ENCODE measurements at regions not wholly inside any gene's neighbourhood (a gene's known extent, or its start where the extent isn't known, plus 50 kb on each side); places are given as distances from the start of the nearest gene placed in this dataset.

DNA sequence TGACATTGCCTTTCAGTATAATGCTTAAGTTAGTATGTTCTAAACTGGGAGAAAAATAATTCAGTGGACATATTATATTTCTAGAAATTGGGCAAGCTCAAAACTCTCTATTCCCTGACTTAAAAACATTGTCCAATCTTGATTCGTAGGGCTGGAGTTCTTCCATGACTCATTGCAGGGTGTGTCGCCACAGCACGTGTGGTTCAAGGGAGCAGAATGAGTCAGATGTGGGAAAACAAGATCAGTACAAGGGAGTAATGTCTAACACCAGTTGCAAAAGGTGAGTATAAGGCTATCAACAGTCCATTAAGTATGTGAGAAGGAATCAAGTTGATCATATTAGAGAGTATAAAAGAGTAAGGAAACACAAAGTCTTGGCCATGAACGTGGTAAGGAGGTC is 887.0 kb downstream of the TMTC2 start:
- Histone ChIP-seq H3K23ac (ENCODE audit: low read depth, low read length) (no peak overlapping the region), H2AFZ (replicated peaks; ENCODE audit: low read length, poor library complexity) (no peak overlapping the region), H3K9me1 (ENCODE audit: insufficient read depth, low read length) (no peaks in the 10 kb centered on the region), H4K8ac (ENCODE audit: low read depth in 2 of 2, low read length in 2 of 2) (no peak overlapping the region), H2AK9ac (replicated peaks; ENCODE audit: low read depth, low read length, poor library complexity) (no peak overlapping the region), H3K4me3 (ENCODE audit: insufficient read depth, low read depth, low read length) (no peak overlapping the region), H4K5ac (ENCODE audit: low read depth, low read length) (no peak overlapping the region), H3K4ac (ENCODE audit: low read depth, low read length) (no peak overlapping the region), H2BK120ac (ENCODE audit: low read depth, low read length) (no peak overlapping the region), H3K79me1 (ENCODE audit: low read depth in 1 of 2, low read length in 2 of 2) (no peaks in the 10 kb centered on the region), H3K56ac (ENCODE audit: extremely low read depth, insufficient read depth, low read length) (no peak overlapping the region), H3K18ac (ENCODE audit: low read depth, low read length) (no peak overlapping the region), H4K20me1 (ENCODE audit: insufficient read depth, low read length) (no peaks in the 10 kb centered on the region), H2BK5ac (ENCODE audit: low read depth, low read length, poor library complexity, severe bottlenecking) (no peak overlapping the region), H3K4me2 (ENCODE audit: low read depth, low read length) (no peak overlapping the region), H2AK5ac (ENCODE audit: low read depth, low read length) (no peak overlapping the region), H3K9ac (ENCODE audit: low read depth, low read length) (no peak overlapping the region), H2BK20ac (ENCODE audit: low read depth, low read length) (no peak overlapping the region), H4K91ac (ENCODE audit: insufficient read depth, low read depth, low read length) (no peak overlapping the region), H3K36me3 (ENCODE audit: control insufficient read depth, insufficient read depth, low read length) (no peaks in the 10 kb centered on the region), H3K27me3 (ENCODE audit: control insufficient read depth, insufficient read depth, low read length) (no peaks in the 10 kb centered on the region), H2BK15ac (ENCODE audit: low read depth, low read length) (no peak overlapping the region), H3K9me3 (ENCODE audit: control insufficient read depth, insufficient read depth, low read length) (peaks cover 2% of the 10 kb centered on the region; the same call in 1 of the 2 replicates), H3K14ac (replicated peaks; ENCODE audit: low read depth, low read length) (no peak overlapping the region), H3K4me1 (ENCODE audit: control insufficient read depth, insufficient read depth, low read length) (no peaks in the 10 kb centered on the region), H3K27ac (ENCODE audit: insufficient read depth, low read length) (no peak overlapping the region)
- no peak for DNase-seq
- intact Hi-C loops (cut with micrococcal nuclease): no loop called here
- no TSS peak for BruUV-seq (replicated peaks)
- CTCF ChIA-PET: no interaction called here
- TF ChIP-seq SMC3 (IDR thresholded peaks at IDR 0.05; ENCODE audit: low read depth, low read length): no peak
- TF ChIP-seq BHLHE40 (IDR thresholded peaks at IDR 0.05; ENCODE audit: low read depth, low read length): no peak
- no peak for TF ChIP-seq CEBPB (IDR thresholded peaks at IDR 0.05; ENCODE audit: low read depth, low read length)
- WGBS, 2 experiments (ENCODE audit: extremely low coverage in 2 of 2, insufficient read length in 1 of 2): 21% methylated on average over 2 of the region's 4 CpGs; no CpG with 5 or more reads in 1 of the 2 experiments
- in situ Hi-C loops (cut with MboI; ENCODE audit: low sequenced_read_pairs): no loop called here
- no peak for ATAC-seq (ENCODE audit: low read depth)
- POLR2A ChIA-PET (ENCODE audit: unreplicated experiment): no interaction called here
- dilution Hi-C loops (cut with HindIII; ENCODE audit: low sequenced_read_pairs, unreplicated experiment): no loop called here

Data from IMR-90 (cell line).